SU-DHL-6 (cell line): ENCODE measurements at regions not wholly inside any gene's neighbourhood (a gene's known extent, or its start where the extent isn't known, plus 50 kb on each side); places are given as distances from the start of the nearest gene placed in this dataset.

Experiments used
- CTCF ChIP-seq: fragments of 200-600 bp; sonication (generic); IDR thresholded peaks from one replicate; pipeline ENCODE4 v1.5.1; 2017; ENCODE audit warnings: antibody characterized with exemption, mild to moderate bottlenecking, low read length, moderate library complexity; ENCODE audit not compliant: insufficient read depth, poor library complexity, severe bottlenecking
- EZH2phosphoT487 ChIP-seq: fragments of 200-600 bp; sonication (generic), shearing (Covaris generic); conservative IDR thresholded peaks from 2 replicates; pipeline ENCODE4 v1.6.1; 2018; ENCODE audit warnings: mild to moderate bottlenecking, antibody characterized with exemption, low read length, moderate library complexity, mixed read lengths

GRCh38 chr5:10009802-10010201, 239.9 kb downstream of the ATPSCKMT start:
- TF ChIP-seq EZH2phosphoT487 (no peak), CTCF (no peak)
